ENCODE measurements at regions not wholly inside any gene's neighbourhood (a gene's known extent, or its start where the extent isn't known, plus 50 kb on each side); places are given as distances from the start of the nearest gene placed in this dataset.

- Histone ChIP-seq H4K20me1 (replicated peaks; ENCODE audit: control insufficient read depth, insufficient read depth, low read length) (no peaks in the 10 kb centered on the region), H2AFZ (ENCODE audit: low read depth, low read length) (peak overlapping the region; percentile 76), H3K9ac (ENCODE audit: insufficient read depth in 1 of 2, low read depth in 2 of 2, low read length in 2 of 2) (no peak overlapping the region), H3K9me1 (ENCODE audit: control insufficient read depth, insufficient read depth, low read length) (no peaks in the 10 kb centered on the region), H3K4me1 (replicated peaks in 1 of 2; ENCODE audit: control insufficient read depth in 2 of 2, insufficient read depth in 2 of 2, low read length in 2 of 2) (no peaks in the 10 kb centered on the region), H3K27me3 (ENCODE audit: control insufficient read depth in 2 of 2, insufficient read depth in 2 of 2, low read length in 2 of 2) (no peaks in the 10 kb centered on the region), H3K36me3 (ENCODE audit: control insufficient read depth, insufficient read depth, low read length) (no peaks in the 10 kb centered on the region), H3K4me3 (no peak overlapping the region), H3K4me2 (ENCODE audit: insufficient read depth, low read length) (no peak overlapping the region), H3K27ac (ENCODE audit: extremely low read depth, low read depth, low read length) (no peak overlapping the region), H3K9me3 (replicated peaks; ENCODE audit: control insufficient read depth, insufficient read depth, low read depth, low read length) (no peaks in the 10 kb centered on the region), H3K79me2 (ENCODE audit: control insufficient read depth, insufficient read depth, low read length) (no peaks in the 10 kb centered on the region)
- POLR2A ChIA-PET, result no interaction called here
- in situ Hi-C loops (cut with MboI) (no loop called here), intact Hi-C loops (cut with micrococcal nuclease) (loop anchor here (5.0 kb wide), 1 partner anchor 561 kb away; no protein-coding TSS in a partner anchor)
- no TSS peak for BruUV-seq (replicated peaks)
- no peak for TF ChIP-seq ZC3H8 (IDR thresholded peaks at IDR 0.05)
- TF ChIP-seq PHF21A (IDR thresholded peaks at IDR 0.05; ENCODE audit: borderline replicate concordance, low read depth), result no peak
- TF ChIP-seq, protein P1, sequence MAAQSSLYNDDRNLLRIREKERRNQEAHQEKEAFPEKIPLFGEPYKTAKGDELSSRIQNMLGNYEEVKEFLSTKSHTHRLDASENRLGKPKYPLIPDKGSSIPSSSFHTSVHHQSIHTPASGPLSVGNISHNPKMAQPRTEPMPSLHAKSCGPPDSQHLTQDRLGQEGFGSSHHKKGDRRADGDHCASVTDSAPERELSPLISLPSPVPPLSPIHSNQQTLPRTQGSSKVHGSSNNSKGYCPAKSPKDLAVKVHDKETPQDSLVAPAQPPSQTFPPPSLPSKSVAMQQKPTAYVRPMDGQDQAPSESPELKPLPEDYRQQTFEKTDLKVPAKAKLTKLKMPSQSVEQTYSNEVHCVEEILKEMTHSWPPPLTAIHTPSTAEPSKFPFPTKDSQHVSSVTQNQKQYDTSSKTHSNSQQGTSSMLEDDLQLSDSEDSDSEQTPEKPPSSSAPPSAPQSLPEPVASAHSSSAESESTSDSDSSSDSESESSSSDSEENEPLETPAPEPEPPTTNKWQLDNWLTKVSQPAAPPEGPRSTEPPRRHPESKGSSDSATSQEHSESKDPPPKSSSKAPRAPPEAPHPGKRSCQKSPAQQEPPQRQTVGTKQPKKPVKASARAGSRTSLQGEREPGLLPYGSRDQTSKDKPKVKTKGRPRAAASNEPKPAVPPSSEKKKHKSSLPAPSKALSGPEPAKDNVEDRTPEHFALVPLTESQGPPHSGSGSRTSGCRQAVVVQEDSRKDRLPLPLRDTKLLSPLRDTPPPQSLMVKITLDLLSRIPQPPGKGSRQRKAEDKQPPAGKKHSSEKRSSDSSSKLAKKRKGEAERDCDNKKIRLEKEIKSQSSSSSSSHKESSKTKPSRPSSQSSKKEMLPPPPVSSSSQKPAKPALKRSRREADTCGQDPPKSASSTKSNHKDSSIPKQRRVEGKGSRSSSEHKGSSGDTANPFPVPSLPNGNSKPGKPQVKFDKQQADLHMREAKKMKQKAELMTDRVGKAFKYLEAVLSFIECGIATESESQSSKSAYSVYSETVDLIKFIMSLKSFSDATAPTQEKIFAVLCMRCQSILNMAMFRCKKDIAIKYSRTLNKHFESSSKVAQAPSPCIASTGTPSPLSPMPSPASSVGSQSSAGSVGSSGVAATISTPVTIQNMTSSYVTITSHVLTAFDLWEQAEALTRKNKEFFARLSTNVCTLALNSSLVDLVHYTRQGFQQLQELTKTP (IDR thresholded peaks at IDR 0.05; ENCODE audit: low read depth in 1 of 2, partially characterized antibody in 2 of 2), result no peak
- CTCF ChIA-PET (ENCODE audit: low intra/inter-chr PET ratio), result no interaction called here
- FAIRE-seq (no peak), ATAC-seq (no peak), DNase-seq (ENCODE audit: extremely low read depth in 1 of 4, low spot score in 3 of 4) (no peak)
- WGBS (ENCODE audit: insufficient coverage, low coverage, missing lambda C conversion rate), result 8% methylated on average over 5 of the region's 5 CpGs
These were observed 564.5 kb upstream of the CNTN5 start for GRCh38 chr11:98456308-98456680.

All from K562 (cell line).